ENCODE measurements at regions not wholly inside any gene's neighbourhood (a gene's known extent, or its start where the extent isn't known, plus 50 kb on each side); places are given as distances from the start of the nearest gene placed in this dataset.

DNA sequence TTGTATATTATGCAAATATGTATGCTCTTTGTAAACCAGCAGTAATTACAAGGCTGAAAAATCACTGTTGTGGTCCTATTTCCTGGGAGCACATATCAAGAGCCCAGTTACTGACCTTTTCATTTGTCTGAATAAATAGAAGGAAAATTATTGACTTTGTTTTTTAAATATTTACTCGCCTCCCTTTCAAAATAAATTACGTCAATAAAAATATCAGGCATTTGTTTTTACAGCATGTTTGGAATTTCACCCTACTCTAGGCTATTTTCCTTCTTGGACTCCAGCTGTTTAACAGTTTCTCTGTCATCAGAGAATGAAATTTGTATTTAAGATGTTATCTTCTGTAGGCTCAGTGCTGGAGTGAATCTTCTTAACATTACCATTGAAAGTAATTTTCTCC lies 59.9 kb upstream of the LRATD1 start:
- DNase-seq (ENCODE audit: low read depth): no peak

DNA sequence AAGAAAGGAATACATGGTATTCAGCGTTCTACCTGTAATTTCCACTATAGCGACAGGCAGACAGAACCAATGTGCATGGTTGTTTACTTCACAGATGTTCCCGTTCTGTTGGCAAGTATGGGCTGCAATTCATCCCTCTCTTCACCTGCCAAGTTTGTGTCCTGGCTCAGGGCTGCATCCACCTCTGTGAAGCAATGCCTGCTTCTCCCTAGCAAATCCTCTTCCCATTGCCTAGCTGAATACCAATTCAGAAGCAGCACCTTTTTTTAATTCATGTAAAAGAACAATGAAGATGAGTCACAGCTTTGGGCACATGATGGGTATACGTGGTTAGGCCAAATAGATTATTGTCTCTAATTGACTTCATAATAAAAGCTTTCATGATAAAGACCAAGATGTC lies 54.7 kb upstream of the LRATD1 start:
- DNase-seq (ENCODE audit: low read depth): no peak

Measured in ELR (cell line).